A549 (cell line): ENCODE measurements at regions not wholly inside any gene's neighbourhood (a gene's known extent, or its start where the extent isn't known, plus 50 kb on each side); places are given as distances from the start of the nearest gene placed in this dataset.
A peak's percentile ranks its signal among the peaks of the same experiment; 100 is the strongest.

Experiments used
- ATAC-seq, 2 experiments: fragments of 200-7000 bp in 1 of 2; fragments of >200 bp in 1 of 2; cut with Nextera tagmentation in 1 of 2; cut with Tn5 transposase in 1 of 2; 3 replicates each; pipeline versions ENCODE4 v1.8.0 to v1.9.1; 2018 to 2020; ENCODE audit warnings: mild to moderate bottlenecking in 1 of 2, moderate library complexity in 1 of 2
- CTCF ChIA-PET: fragments of 300-600 bp; sonication (Branson Sonifier 250); formaldehyde crosslinking; extraction: SDS; loops from one replicate; lab custom pipeline; 2021; ENCODE audit warnings: antibody characterized with exemption, inconsistent platforms; lab: Yijun Ruan, JAX
- POLR2A ChIA-PET: fragments of 350-600 bp; formaldehyde crosslinking; extraction: SDS; loops from one replicate; lab custom pipeline; 2021; ENCODE audit warnings: antibody characterized with exemption, inconsistent platforms; lab: Yijun Ruan, JAX
- DNase-seq, 2 experiments: peaks; one replicate each; pipeline versions ENCODE4 v3.0.0 to v3.0.0-alpha.2; 2011 to 2016; ENCODE audit warnings: low read depth in 1 of 2, low spot score in 1 of 2
- FAIRE-seq: peaks from 2 replicates; lab custom pipeline; 2011; peaks lifted over from hg19 to GRCh38; lab: Jason Lieb, UNC
- H3K27ac ChIP-seq, 2 experiments: fragments of >200 bp; sonication (Bioruptor Twin); formaldehyde crosslinking; 3 replicates each; pipeline ENCODE4 v1.5.1; 2016 to 2017
- H3K4me1 ChIP-seq: fragments of >200 bp; sonication (Bioruptor Twin); formaldehyde crosslinking; 3 replicates; pipeline ENCODE4 v1.6.1; 2016
- H3K4me2 ChIP-seq: fragments of >200 bp; sonication (Bioruptor Twin); formaldehyde crosslinking; 3 replicates; pipeline ENCODE4 v1.6.1; 2016
- H3K4me3 ChIP-seq: fragments of >200 bp; sonication (Bioruptor Twin); formaldehyde crosslinking; 3 replicates; pipeline ENCODE4 v1.5.1; 2016
- H3K9me3 ChIP-seq: fragments of >200 bp; sonication (Bioruptor Twin); formaldehyde crosslinking; 3 replicates; pipeline ENCODE4 v1.6.1; 2016
- ATOH8 ChIP-seq: fragments of 250-450 bp; sonication (Bioruptor Pico); IDR thresholded peaks from 2 replicates; pipeline ENCODE4 v1.5.0; 2020; ENCODE audit warnings: low read depth, mild to moderate bottlenecking, moderate library complexity
- BHLHE40 ChIP-seq: IDR thresholded peaks from 2 replicates; pipeline ENCODE4 v1.6.1; 2012; ENCODE audit warnings: low read depth, low read length, inconsistent platforms
- CBX8 ChIP-seq: fragments of 200-600 bp; sonication (generic); IDR thresholded peaks from 2 replicates; pipeline ENCODE4 v1.6.1; 2016
- CHD4 ChIP-seq: fragments of 200-600 bp; sonication (generic); IDR thresholded peaks from 2 replicates; pipeline ENCODE4 v1.6.1; 2016; ENCODE audit warnings: antibody characterized with exemption, mild to moderate bottlenecking, borderline replicate concordance
- E2F6 ChIP-seq: IDR thresholded peaks from 2 replicates; pipeline ENCODE4 v1.6.1; 2012; ENCODE audit warnings: low read depth, borderline replicate concordance
- EHF ChIP-seq: fragments of 250-450 bp; sonication (Bioruptor Pico); IDR thresholded peaks from 2 replicates; pipeline ENCODE4 v1.5.0; 2020; ENCODE audit warnings: mild to moderate bottlenecking
- EHMT2 ChIP-seq: fragments of 200-600 bp; sonication (generic); IDR thresholded peaks from 2 replicates; pipeline ENCODE4 v1.6.1; 2016; ENCODE audit warnings: antibody characterized with exemption, low read depth, mild to moderate bottlenecking, moderate library complexity
- ESRRA ChIP-seq: fragments of 150-350 bp; IDR thresholded peaks from 2 replicates; pipeline ENCODE4 v1.6.1; 2014; ENCODE audit warnings: mild to moderate bottlenecking, low read length, borderline replicate concordance
- FOSB ChIP-seq: fragments of 250-450 bp; sonication (Bioruptor Pico); IDR thresholded peaks from 2 replicates; pipeline ENCODE4 v1.5.0; 2020; ENCODE audit warnings: mild to moderate bottlenecking, moderate library complexity
- FOSL2 ChIP-seq, 2 experiments: fragments of 450-650 bp in 1 of 2; fragments of >200 bp in 1 of 2; sonication (Bioruptor Twin) in 1 of 2; formaldehyde crosslinking; IDR thresholded peaks; 2 replicates each; pipeline versions ENCODE4 v1.5.0 to v1.6.1; 2016 to 2020; ENCODE audit warnings: mild to moderate bottlenecking in 1 of 2, moderate library complexity in 1 of 2
- HDAC2 ChIP-seq: fragments of 200-600 bp; sonication (generic); IDR thresholded peaks from 2 replicates; pipeline ENCODE4 v1.6.1; 2016
- HEYL ChIP-seq: fragments of 250-450 bp; sonication (Bioruptor Pico); IDR thresholded peaks from 2 replicates; pipeline ENCODE4 v1.8.0; 2021; ENCODE audit warnings: mild to moderate bottlenecking, moderate library complexity
- HOXB13 ChIP-seq: fragments of 250-450 bp; sonication (Bioruptor Pico); IDR thresholded peaks from 2 replicates; pipeline ENCODE4 v1.5.0; 2020; ENCODE audit warnings: low read depth, mild to moderate bottlenecking, moderate library complexity
- HOXB5 ChIP-seq: fragments of 250-450 bp; sonication (Bioruptor Pico); IDR thresholded peaks from 2 replicates; pipeline ENCODE4 v1.5.0; 2020; ENCODE audit warnings: mild to moderate bottlenecking, moderate library complexity
- MAFK ChIP-seq: fragments of 450-650 bp; IDR thresholded peaks from 2 replicates; pipeline ENCODE4 v1.6.1; 2014; ENCODE audit not compliant: partially characterized antibody
- MYC ChIP-seq: IDR thresholded peaks from 2 replicates; pipeline ENCODE4 v1.6.1; 2012; ENCODE audit warnings: mild to moderate bottlenecking, inconsistent platforms, low read length, improper control_type of control experiment, borderline replicate concordance
- NFE2L2 ChIP-seq: fragments of 150-350 bp; conservative IDR thresholded peaks from 2 replicates; pipeline ENCODE4 v1.6.1; 2014; ENCODE audit warnings: low read length
- PHF8 ChIP-seq: fragments of 200-600 bp; sonication (generic); IDR thresholded peaks from 2 replicates; pipeline ENCODE4 v1.6.1; 2016; ENCODE audit warnings: low read depth, mild to moderate bottlenecking, antibody characterized with exemption, moderate library complexity, borderline replicate concordance
- RAD21 ChIP-seq, 2 experiments: fragments of >200 bp in 1 of 2; sonication (Bioruptor Twin) in 1 of 2; formaldehyde crosslinking in 1 of 2; IDR thresholded peaks in 1 of 2; conservative IDR thresholded peaks in 1 of 2; 2 replicates in 1 of 2; 3 replicates in 1 of 2; pipeline ENCODE4 v1.6.1; 2012 to 2018; ENCODE audit warnings: inconsistent platforms in 1 of 2
- RCOR1 ChIP-seq: fragments of 150-350 bp; IDR thresholded peaks from 2 replicates; pipeline ENCODE4 v1.6.1; 2014; ENCODE audit warnings: antibody characterized with exemption, low read length, low read depth
- RFX5 ChIP-seq: fragments of 450-650 bp; IDR thresholded peaks from 2 replicates; pipeline ENCODE4 v1.7.1; 2014; ENCODE audit warnings: antibody characterized with exemption, mild to moderate bottlenecking, moderate library complexity
- TFCP2L1 ChIP-seq: fragments of 250-450 bp; sonication (Bioruptor Pico); IDR thresholded peaks from 2 replicates; pipeline ENCODE4 v1.5.0; 2021; ENCODE audit warnings: mild to moderate bottlenecking
- ZC3H11A ChIP-seq: fragments of 450-650 bp; IDR thresholded peaks from 2 replicates; pipeline ENCODE4 v1.6.1; 2014; ENCODE audit warnings: antibody characterized with exemption, mild to moderate bottlenecking
- ZSCAN20 ChIP-seq: fragments of 250-450 bp; sonication (Bioruptor Pico); IDR thresholded peaks from 2 replicates; pipeline ENCODE4 v1.8.0; 2022; ENCODE audit warnings: mild to moderate bottlenecking, moderate library complexity
- WGBS: methylation state at CpG from one replicate; pipeline ENCODE4 v1.1.6; 2017; ENCODE audit errors: missing lambda C conversion rate; 5-methylcytosine and 5-hydroxymethylcytosine counted together
- TF ChIP-seq, protein P1 (sequence below): fragments of 450-650 bp; IDR thresholded peaks from 2 replicates; pipeline ENCODE4 v1.6.1; 2014; ENCODE audit warnings: antibody characterized with exemption

- no peaks in the 10 kb centered on the region for H3K4me1 ChIP-seq
- CTCF ChIA-PET: interaction anchor here (1.6 kb wide), 1 partner anchor 24 kb away, joined by 3 read pairs; no protein-coding TSS in a partner anchor
- TF ChIP-seq ZC3H11A: no peak
- no peak for TF ChIP-seq HOXB5 (CRISPR knock-in tag)
- no peak for TF ChIP-seq FOSB (CRISPR knock-in tag)
- TF ChIP-seq CBX8: no peak
- TF ChIP-seq CHD4: no peak
- TF ChIP-seq EHMT2: no peak
- no peak for TF ChIP-seq ZSCAN20 (CRISPR knock-in tag)
- TF ChIP-seq ATOH8 (CRISPR knock-in tag): no peak
- no peak for TF ChIP-seq FOSL2 (IDR thresholded peaks at IDR 0.05)
- no peak for TF ChIP-seq FOSL2 (CRISPR knock-in tag; IDR thresholded peaks at IDR 0.05)
- TF ChIP-seq HEYL: no peak
- TF ChIP-seq, all 56 proteins: peak for 0
- FAIRE-seq (peak; percentile 54), DNase-seq (no peak), ATAC-seq (no peak)
- Histone ChIP-seq H3K4me3 (no peak overlapping the region), H3K4me2 (no peak overlapping the region), H3K9me3 (no peaks in the 10 kb centered on the region), H3K27ac (no peak overlapping the region)
- POLR2A ChIA-PET: no interaction called here
- 34% methylated on average over 5 of the region's 5 CpGs for WGBS
Measured at GRCh38 chr7:46957195-46957594, 624.7 kb downstream of the TNS3 start.

- ChIA-PET POLR2A (no interaction called here), CTCF (interaction anchor here (1.8 kb wide), 1 partner anchor 15 kb away, joined by 4 read pairs; no protein-coding TSS in a partner anchor)
- TF ChIP-seq RFX5 (no peak), TFCP2L1 (CRISPR knock-in tag) (no peak), ESRRA (no peak), EHF (CRISPR knock-in tag) (no peak), ATOH8 (CRISPR knock-in tag) (no peak), FOSB (CRISPR knock-in tag) (no peak), NFE2L2 (no peak), PHF8 (no peak), E2F6 (no peak), RCOR1 (no peak), HOXB13 (CRISPR knock-in tag) (no peak), MYC (no peak), HOXB5 (CRISPR knock-in tag) (no peak), ZSCAN20 (CRISPR knock-in tag) (no peak), BHLHE40 (no peak), MAFK (no peak), HDAC2 (no peak), RAD21 (conservative IDR thresholded peaks at IDR 0.05 in 1 of 2, IDR thresholded peaks at IDR 0.05 in 1 of 2) (no peak)
- TF ChIP-seq, protein P1, sequence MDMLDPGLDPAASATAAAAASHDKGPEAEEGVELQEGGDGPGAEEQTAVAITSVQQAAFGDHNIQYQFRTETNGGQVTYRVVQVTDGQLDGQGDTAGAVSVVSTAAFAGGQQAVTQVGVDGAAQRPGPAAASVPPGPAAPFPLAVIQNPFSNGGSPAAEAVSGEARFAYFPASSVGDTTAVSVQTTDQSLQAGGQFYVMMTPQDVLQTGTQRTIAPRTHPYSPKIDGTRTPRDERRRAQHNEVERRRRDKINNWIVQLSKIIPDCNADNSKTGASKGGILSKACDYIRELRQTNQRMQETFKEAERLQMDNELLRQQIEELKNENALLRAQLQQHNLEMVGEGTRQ: no peak
- DNase-seq (no peak), FAIRE-seq (no peak), ATAC-seq (no peak)
- Histone ChIP-seq H3K4me1 (no peaks in the 10 kb centered on the region), H3K4me2 (no peak overlapping the region), H3K27ac (no peak overlapping the region), H3K9me3 (no peaks in the 10 kb centered on the region), H3K4me3 (no peak overlapping the region)
- 72% methylated on average over 2 of the region's 2 CpGs for WGBS
Measured at GRCh38 chr7:46955531-46955930, 626.4 kb downstream of the TNS3 start.
